ENCODE measurements at regions not wholly inside any gene's neighbourhood (a gene's known extent, or its start where the extent isn't known, plus 50 kb on each side); places are given as distances from the start of the nearest gene placed in this dataset.

DNA sequence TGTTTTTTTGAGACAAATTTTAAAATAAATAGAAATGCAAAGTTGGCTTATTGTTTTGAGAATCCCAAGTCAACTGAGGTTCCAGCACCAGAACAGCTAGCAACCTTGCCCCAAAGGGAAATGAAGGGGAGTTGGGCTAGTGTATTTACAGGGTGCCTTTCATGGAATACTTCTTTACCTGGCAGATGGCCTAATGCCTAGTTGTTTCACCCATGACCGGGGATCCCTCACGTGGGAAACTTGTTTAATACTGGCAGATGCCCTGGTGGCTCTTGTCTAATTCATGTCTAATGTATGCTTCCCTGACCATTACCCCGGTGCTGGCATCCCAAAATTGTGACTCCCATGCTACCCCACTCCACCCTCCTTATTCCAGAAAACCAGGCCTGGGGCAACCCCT lies 861.1 kb upstream of the ZWINT start:
- WGBS, 2 donors: 54 to 60% methylated on average over 3 of the region's 3 CpGs
- Histone ChIP-seq H3K27me3 (ENCODE audit: control insufficient read depth in 1 of 2, insufficient read depth in 2 of 2, low read length in 2 of 2) (no peaks in the 10 kb centered on the region), H3K4me3 (ENCODE audit: low read depth in 1 of 2, low read length in 2 of 2) (no peak overlapping the region), H3K27ac (ENCODE audit: low read depth in 2 of 2, low read length in 1 of 2) (no peak overlapping the region), H3K9me3 (ENCODE audit: control insufficient read depth in 2 of 2, insufficient read depth in 1 of 2, low read depth in 1 of 2, low read length in 1 of 2) (no peaks in the 10 kb centered on the region), H3K4me1 (ENCODE audit: control insufficient read depth in 2 of 2, insufficient read depth in 2 of 2, low read length in 1 of 2) (no peaks in the 10 kb centered on the region), H3K36me3 (ENCODE audit: control insufficient read depth in 2 of 2, insufficient read depth in 2 of 2, low read length in 1 of 2) (no peaks in the 10 kb centered on the region)

GRCh38 chr10:57221674-57222073 lies 860.6 kb upstream of the ZWINT start:
- Histone ChIP-seq H3K27ac (ENCODE audit: low read depth in 2 of 2, low read length in 1 of 2) (no peak overlapping the region), H3K4me3 (ENCODE audit: low read depth in 1 of 2, low read length in 2 of 2) (no peak overlapping the region), H3K27me3 (ENCODE audit: control insufficient read depth in 1 of 2, insufficient read depth in 2 of 2, low read length in 2 of 2) (no peaks in the 10 kb centered on the region), H3K36me3 (ENCODE audit: control insufficient read depth in 2 of 2, insufficient read depth in 2 of 2, low read length in 1 of 2) (no peaks in the 10 kb centered on the region), H3K4me1 (ENCODE audit: control insufficient read depth in 2 of 2, insufficient read depth in 2 of 2, low read length in 1 of 2) (no peaks in the 10 kb centered on the region), H3K9me3 (ENCODE audit: control insufficient read depth in 2 of 2, insufficient read depth in 1 of 2, low read depth in 1 of 2, low read length in 1 of 2) (no peaks in the 10 kb centered on the region)
- 52 to 58% methylated on average over 3 of the region's 3 CpGs for WGBS, 2 donors

GRCh38 chr10:57218382-57218781 lies 857.3 kb upstream of the ZWINT start:
- Histone ChIP-seq H3K4me3 (ENCODE audit: low read depth in 1 of 2, low read length in 2 of 2) (no peak overlapping the region), H3K4me1 (ENCODE audit: control insufficient read depth in 2 of 2, insufficient read depth in 2 of 2, low read length in 1 of 2) (no peaks in the 10 kb centered on the region), H3K27ac (ENCODE audit: low read depth in 2 of 2, low read length in 1 of 2) (no peak overlapping the region), H3K9me3 (ENCODE audit: control insufficient read depth in 2 of 2, insufficient read depth in 1 of 2, low read depth in 1 of 2, low read length in 1 of 2) (no peaks in the 10 kb centered on the region), H3K36me3 (ENCODE audit: control insufficient read depth in 2 of 2, insufficient read depth in 2 of 2, low read length in 1 of 2) (no peaks in the 10 kb centered on the region), H3K27me3 (ENCODE audit: control insufficient read depth in 1 of 2, insufficient read depth in 2 of 2, low read length in 2 of 2) (no peaks in the 10 kb centered on the region)

DNA sequence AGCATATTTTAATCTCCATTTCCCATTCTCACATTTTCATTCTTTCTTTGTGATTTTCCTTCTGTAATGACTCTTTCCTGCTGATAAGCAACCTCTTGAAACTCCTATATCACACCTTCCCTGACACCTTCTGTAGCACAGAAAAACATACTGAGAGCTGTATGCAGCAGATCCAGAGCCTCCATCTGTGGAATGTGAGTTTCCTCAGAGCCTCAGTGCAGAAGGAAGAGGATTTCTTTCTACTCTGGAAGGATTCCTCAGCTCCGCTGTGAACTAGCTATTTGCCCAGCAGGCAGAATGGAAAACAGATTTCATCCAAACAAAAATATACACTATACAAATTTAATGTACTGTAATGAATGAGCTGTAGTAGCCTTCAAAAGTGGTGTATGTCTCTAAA lies 841.3 kb upstream of the ZWINT start:
- Histone ChIP-seq H3K4me3 (ENCODE audit: low read depth in 1 of 2, low read length in 2 of 2) (no peak overlapping the region), H3K4me1 (ENCODE audit: control insufficient read depth in 2 of 2, insufficient read depth in 2 of 2, low read length in 1 of 2) (no peaks in the 10 kb centered on the region), H3K27ac (ENCODE audit: low read depth in 2 of 2, low read length in 1 of 2) (no peak overlapping the region), H3K9me3 (ENCODE audit: control insufficient read depth in 2 of 2, insufficient read depth in 1 of 2, low read depth in 1 of 2, low read length in 1 of 2) (peaks cover 0 to 2% of the 10 kb centered on the region in 2 donors), H3K27me3 (ENCODE audit: control insufficient read depth in 1 of 2, insufficient read depth in 2 of 2, low read length in 2 of 2) (no peaks in the 10 kb centered on the region), H3K36me3 (ENCODE audit: control insufficient read depth in 2 of 2, insufficient read depth in 2 of 2, low read length in 1 of 2) (no peaks in the 10 kb centered on the region)
- WGBS, 2 donors: 69 to 90% methylated on average over 1 of the region's 1 CpG

DNA sequence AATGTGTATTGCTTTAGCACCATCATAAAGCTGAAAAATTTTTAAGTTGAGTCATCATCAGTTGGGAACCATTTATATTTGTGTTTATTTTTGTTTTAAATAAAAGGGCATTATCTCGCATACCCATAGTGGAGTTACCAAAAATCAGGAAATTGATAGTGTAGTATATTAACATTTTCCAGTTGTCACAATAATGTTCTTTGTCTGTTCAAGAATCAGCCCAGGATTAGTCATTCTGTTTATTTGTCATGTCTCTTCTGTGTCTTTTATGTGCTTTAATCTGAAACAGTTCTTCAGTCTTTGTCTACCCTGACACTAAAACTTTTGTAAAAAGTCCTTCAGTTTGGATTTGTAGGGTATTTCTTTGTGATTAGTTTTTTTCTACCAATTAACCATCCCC lies 827.8 kb upstream of the ZWINT start:
- Histone ChIP-seq H3K36me3 (ENCODE audit: control insufficient read depth in 2 of 2, insufficient read depth in 2 of 2, low read length in 1 of 2) (no peaks in the 10 kb centered on the region), H3K4me3 (ENCODE audit: low read depth in 1 of 2, low read length in 2 of 2) (no peak overlapping the region), H3K27ac (ENCODE audit: low read depth in 2 of 2, low read length in 1 of 2) (no peak overlapping the region), H3K4me1 (ENCODE audit: control insufficient read depth in 2 of 2, insufficient read depth in 2 of 2, low read length in 1 of 2) (no peaks in the 10 kb centered on the region), H3K27me3 (ENCODE audit: control insufficient read depth in 1 of 2, insufficient read depth in 2 of 2, low read length in 2 of 2) (no peaks in the 10 kb centered on the region), H3K9me3 (ENCODE audit: control insufficient read depth in 2 of 2, insufficient read depth in 1 of 2, low read depth in 1 of 2, low read length in 1 of 2) (no peaks in the 10 kb centered on the region)
- WGBS, 2 donors: 67 to 69% methylated on average over 1 of the region's 1 CpG

- Histone ChIP-seq H3K27me3 (ENCODE audit: control insufficient read depth in 1 of 2, insufficient read depth in 2 of 2, low read length in 2 of 2) (no peaks in the 10 kb centered on the region), H3K27ac (ENCODE audit: low read depth in 2 of 2, low read length in 1 of 2) (no peak overlapping the region), H3K4me1 (ENCODE audit: control insufficient read depth in 2 of 2, insufficient read depth in 2 of 2, low read length in 1 of 2) (no peaks in the 10 kb centered on the region), H3K36me3 (ENCODE audit: control insufficient read depth in 2 of 2, insufficient read depth in 2 of 2, low read length in 1 of 2) (no peaks in the 10 kb centered on the region), H3K9me3 (ENCODE audit: control insufficient read depth in 2 of 2, insufficient read depth in 1 of 2, low read depth in 1 of 2, low read length in 1 of 2) (no peaks in the 10 kb centered on the region), H3K4me3 (ENCODE audit: low read depth in 1 of 2, low read length in 2 of 2) (no peak overlapping the region)
- WGBS, 2 donors: 68 to 84% methylated on average over 1 of the region's 1 CpG
These were observed 825.1 kb upstream of the ZWINT start for GRCh38 chr10:57186201-57186600.

DNA sequence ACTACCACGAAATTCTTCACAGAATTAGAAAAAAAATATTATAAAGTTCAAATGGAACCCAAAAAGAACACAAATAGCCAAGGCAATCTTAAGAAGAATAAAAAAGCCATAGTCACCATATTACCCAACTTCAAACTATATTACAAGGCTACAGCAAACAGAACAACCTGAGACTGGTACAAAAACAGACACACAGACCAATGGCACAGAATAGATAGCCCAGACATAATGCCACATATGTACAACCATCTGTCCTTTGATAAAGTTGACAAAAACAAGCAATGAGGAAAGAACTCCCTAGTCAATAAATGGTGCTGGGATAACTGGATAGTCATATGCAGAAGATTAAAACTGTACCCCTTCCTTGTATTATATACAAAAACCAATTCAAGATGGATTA lies 808.5 kb upstream of the ZWINT start:
- H3K36me3 ChIP-seq (ENCODE audit: control insufficient read depth in 2 of 2, insufficient read depth in 2 of 2, low read length in 1 of 2): no peaks in the 10 kb centered on the region
- no peak overlapping the region for H3K4me3 ChIP-seq (ENCODE audit: low read depth in 1 of 2, low read length in 2 of 2)
- H3K27me3 ChIP-seq (ENCODE audit: control insufficient read depth in 1 of 2, insufficient read depth in 2 of 2, low read length in 2 of 2): no peaks in the 10 kb centered on the region
- WGBS, 2 donors: 0% methylated on average over 1 of the region's 1 CpG
- H3K9me3 ChIP-seq (ENCODE audit: control insufficient read depth in 2 of 2, insufficient read depth in 1 of 2, low read depth in 1 of 2, low read length in 1 of 2): peaks cover 0 to 5% of the 10 kb centered on the region in 2 donors
- H3K4me1 ChIP-seq (ENCODE audit: control insufficient read depth in 2 of 2, insufficient read depth in 2 of 2, low read length in 1 of 2): no peaks in the 10 kb centered on the region
- no peak overlapping the region for H3K27ac ChIP-seq (ENCODE audit: low read depth in 2 of 2, low read length in 1 of 2)

DNA sequence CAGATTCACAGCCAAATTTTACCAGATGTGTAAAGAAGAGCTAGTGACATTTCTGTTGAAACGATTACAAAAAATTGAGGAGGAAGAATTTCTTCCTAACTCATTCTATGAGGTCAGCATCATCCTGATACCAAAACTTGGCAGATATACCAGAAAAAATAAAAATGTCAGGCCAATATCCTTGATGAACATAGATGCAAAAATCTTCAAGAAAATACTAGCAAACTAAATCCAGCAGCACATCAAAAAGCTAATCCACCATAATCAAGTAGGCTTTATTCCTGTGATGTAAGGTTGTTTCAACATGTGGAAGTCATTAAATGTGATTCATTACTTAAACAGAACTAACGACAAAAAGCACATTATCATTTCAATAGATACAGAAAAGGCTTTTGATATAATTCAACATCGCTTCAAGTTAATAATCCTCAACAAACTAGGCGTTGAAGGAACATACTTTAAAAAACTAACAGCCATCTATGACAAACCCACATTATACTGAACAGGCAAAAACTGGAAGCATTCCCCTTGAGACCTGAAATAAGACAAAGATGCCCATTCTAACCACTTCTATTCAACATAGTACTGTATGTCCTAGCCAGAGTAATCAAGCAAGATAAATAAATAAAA lies 807.7 kb upstream of the ZWINT start:
- Histone ChIP-seq H3K27me3 (ENCODE audit: control insufficient read depth in 1 of 2, insufficient read depth in 2 of 2, low read length in 2 of 2) (no peaks in the 10 kb centered on the region), H3K4me1 (ENCODE audit: control insufficient read depth in 2 of 2, insufficient read depth in 2 of 2, low read length in 1 of 2) (no peaks in the 10 kb centered on the region), H3K9me3 (ENCODE audit: control insufficient read depth in 2 of 2, insufficient read depth in 1 of 2, low read depth in 1 of 2, low read length in 1 of 2) (peaks cover 0 to 5% of the 10 kb centered on the region in 2 donors), H3K27ac (ENCODE audit: low read depth in 2 of 2, low read length in 1 of 2) (no peak overlapping the region), H3K4me3 (ENCODE audit: low read depth in 1 of 2, low read length in 2 of 2) (no peak overlapping the region), H3K36me3 (ENCODE audit: control insufficient read depth in 2 of 2, insufficient read depth in 2 of 2, low read length in 1 of 2) (no peaks in the 10 kb centered on the region)
- WGBS, 2 donors: 28 to 37% methylated on average over 4 of the region's 4 CpGs

DNA sequence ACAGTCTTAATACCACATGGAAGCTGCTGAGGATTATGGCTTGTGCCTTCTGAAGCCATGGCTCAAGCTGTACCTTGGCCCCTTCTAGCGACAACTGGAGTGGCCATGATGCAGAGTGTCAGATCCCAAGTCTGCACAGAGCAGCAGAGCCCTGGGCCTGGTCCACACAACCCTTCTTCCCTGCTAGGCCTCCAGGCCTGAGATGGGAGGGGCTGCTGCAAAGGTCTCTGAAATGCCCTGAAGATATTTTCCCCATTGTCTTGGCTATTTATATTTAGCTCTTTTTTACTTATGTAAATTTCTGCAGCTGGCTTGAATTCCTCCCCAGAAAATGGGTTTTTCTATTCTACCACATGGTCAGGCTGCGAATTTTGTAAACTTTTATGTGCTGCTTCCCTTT lies 804.6 kb upstream of the ZWINT start:
- Histone ChIP-seq H3K27me3 (ENCODE audit: control insufficient read depth in 1 of 2, insufficient read depth in 2 of 2, low read length in 2 of 2) (no peaks in the 10 kb centered on the region), H3K9me3 (ENCODE audit: control insufficient read depth in 2 of 2, insufficient read depth in 1 of 2, low read depth in 1 of 2, low read length in 1 of 2) (peaks cover 0 to 5% of the 10 kb centered on the region in 2 donors), H3K36me3 (ENCODE audit: control insufficient read depth in 2 of 2, insufficient read depth in 2 of 2, low read length in 1 of 2) (no peaks in the 10 kb centered on the region), H3K4me3 (ENCODE audit: low read depth in 1 of 2, low read length in 2 of 2) (no peak overlapping the region), H3K4me1 (ENCODE audit: control insufficient read depth in 2 of 2, insufficient read depth in 2 of 2, low read length in 1 of 2) (no peaks in the 10 kb centered on the region), H3K27ac (ENCODE audit: low read depth in 2 of 2, low read length in 1 of 2) (no peak overlapping the region)
- 79 to 84% methylated on average over 2 of the region's 2 CpGs for WGBS, 2 donors

- Histone ChIP-seq H3K4me1 (ENCODE audit: control insufficient read depth in 2 of 2, insufficient read depth in 2 of 2, low read length in 1 of 2) (no peaks in the 10 kb centered on the region), H3K27ac (ENCODE audit: low read depth in 2 of 2, low read length in 1 of 2) (no peak overlapping the region), H3K27me3 (ENCODE audit: control insufficient read depth in 1 of 2, insufficient read depth in 2 of 2, low read length in 2 of 2) (no peaks in the 10 kb centered on the region), H3K9me3 (ENCODE audit: control insufficient read depth in 2 of 2, insufficient read depth in 1 of 2, low read depth in 1 of 2, low read length in 1 of 2) (peaks cover 0 to 5% of the 10 kb centered on the region in 2 donors), H3K4me3 (ENCODE audit: low read depth in 1 of 2, low read length in 2 of 2) (no peak overlapping the region), H3K36me3 (ENCODE audit: control insufficient read depth in 2 of 2, insufficient read depth in 2 of 2, low read length in 1 of 2) (no peaks in the 10 kb centered on the region)
- 65 to 78% methylated on average over 4 of the region's 4 CpGs for WGBS, 2 donors
These were observed 801.2 kb upstream of the ZWINT start for GRCh38 chr10:57162231-57162630.

Measured in esophagus (tissue), 2 donors.